ENCODE measurements at regions not wholly inside any gene's neighbourhood (a gene's known extent, or its start where the extent isn't known, plus 50 kb on each side); places are given as distances from the start of the nearest gene placed in this dataset.

- TF ChIP-seq, protein P1, sequence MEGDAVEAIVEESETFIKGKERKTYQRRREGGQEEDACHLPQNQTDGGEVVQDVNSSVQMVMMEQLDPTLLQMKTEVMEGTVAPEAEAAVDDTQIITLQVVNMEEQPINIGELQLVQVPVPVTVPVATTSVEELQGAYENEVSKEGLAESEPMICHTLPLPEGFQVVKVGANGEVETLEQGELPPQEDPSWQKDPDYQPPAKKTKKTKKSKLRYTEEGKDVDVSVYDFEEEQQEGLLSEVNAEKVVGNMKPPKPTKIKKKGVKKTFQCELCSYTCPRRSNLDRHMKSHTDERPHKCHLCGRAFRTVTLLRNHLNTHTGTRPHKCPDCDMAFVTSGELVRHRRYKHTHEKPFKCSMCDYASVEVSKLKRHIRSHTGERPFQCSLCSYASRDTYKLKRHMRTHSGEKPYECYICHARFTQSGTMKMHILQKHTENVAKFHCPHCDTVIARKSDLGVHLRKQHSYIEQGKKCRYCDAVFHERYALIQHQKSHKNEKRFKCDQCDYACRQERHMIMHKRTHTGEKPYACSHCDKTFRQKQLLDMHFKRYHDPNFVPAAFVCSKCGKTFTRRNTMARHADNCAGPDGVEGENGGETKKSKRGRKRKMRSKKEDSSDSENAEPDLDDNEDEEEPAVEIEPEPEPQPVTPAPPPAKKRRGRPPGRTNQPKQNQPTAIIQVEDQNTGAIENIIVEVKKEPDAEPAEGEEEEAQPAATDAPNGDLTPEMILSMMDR (IDR thresholded peaks at IDR 0.05): no peak
- TF ChIP-seq POLR2A (IDR thresholded peaks at IDR 0.05): no peak
Measured at GRCh38 chr5:6228257-6229250, 149.8 kb downstream of the MED10 start.

All from heart left ventricle (tissue), 13 donors.